HL-60 (cell line): ENCODE measurements at regions not wholly inside any gene's neighbourhood (a gene's known extent, or its start where the extent isn't known, plus 50 kb on each side); places are given as distances from the start of the nearest gene placed in this dataset.

Experiments
- GABPA ChIP-seq: IDR thresholded peaks from 2 replicates; pipeline ENCODE4 v1.6.1; 2012; ENCODE audit warnings: low read depth
- POLR2AphosphoS5 ChIP-seq: IDR thresholded peaks from 2 replicates; pipeline ENCODE4 v1.6.1; 2012; ENCODE audit warnings: low read depth
- TF ChIP-seq, protein P1 (sequence below): IDR thresholded peaks from one replicate; pipeline ENCODE4 v1.5.1; 2011; ENCODE audit warnings: low read length, control low read depth, inconsistent platforms; ENCODE audit not compliant: insufficient read depth

DNA sequence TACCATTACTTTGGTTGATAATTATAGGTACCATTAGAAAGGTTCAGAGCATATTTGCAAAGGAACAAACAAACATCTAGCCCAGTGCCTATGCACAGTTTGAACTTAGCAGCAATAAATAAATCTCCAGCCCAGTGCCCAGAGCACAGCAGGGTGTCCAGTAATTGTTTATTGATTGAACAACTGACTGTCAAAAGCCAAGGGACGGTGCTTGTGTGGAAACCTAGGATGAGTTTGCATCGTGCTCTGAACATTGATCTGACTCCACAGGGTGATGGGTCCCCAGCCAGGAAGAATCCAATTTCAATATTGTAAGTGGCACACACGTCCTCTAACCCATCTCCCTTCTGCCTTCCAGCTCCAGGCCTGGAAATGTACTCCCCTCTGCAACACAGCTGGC is 625.5 kb upstream of the C16orf82 start:
- TF ChIP-seq GABPA (no peak), POLR2AphosphoS5 (no peak)
- TF ChIP-seq, protein P1, sequence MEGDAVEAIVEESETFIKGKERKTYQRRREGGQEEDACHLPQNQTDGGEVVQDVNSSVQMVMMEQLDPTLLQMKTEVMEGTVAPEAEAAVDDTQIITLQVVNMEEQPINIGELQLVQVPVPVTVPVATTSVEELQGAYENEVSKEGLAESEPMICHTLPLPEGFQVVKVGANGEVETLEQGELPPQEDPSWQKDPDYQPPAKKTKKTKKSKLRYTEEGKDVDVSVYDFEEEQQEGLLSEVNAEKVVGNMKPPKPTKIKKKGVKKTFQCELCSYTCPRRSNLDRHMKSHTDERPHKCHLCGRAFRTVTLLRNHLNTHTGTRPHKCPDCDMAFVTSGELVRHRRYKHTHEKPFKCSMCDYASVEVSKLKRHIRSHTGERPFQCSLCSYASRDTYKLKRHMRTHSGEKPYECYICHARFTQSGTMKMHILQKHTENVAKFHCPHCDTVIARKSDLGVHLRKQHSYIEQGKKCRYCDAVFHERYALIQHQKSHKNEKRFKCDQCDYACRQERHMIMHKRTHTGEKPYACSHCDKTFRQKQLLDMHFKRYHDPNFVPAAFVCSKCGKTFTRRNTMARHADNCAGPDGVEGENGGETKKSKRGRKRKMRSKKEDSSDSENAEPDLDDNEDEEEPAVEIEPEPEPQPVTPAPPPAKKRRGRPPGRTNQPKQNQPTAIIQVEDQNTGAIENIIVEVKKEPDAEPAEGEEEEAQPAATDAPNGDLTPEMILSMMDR, result no peak
